Fibroblast of mammary gland (primary cell): ENCODE measurements at regions not wholly inside any gene's neighbourhood (a gene's known extent, or its start where the extent isn't known, plus 50 kb on each side); places are given as distances from the start of the nearest gene placed in this dataset.

Experiments
- DNase-seq: peaks from one replicate; pipeline ENCODE4 v3.0.0-alpha.2; 2010; ENCODE audit warnings: low read depth
- H3K4me3 ChIP-seq: 2 replicates; pipeline ENCODE4 v1.5.1; 2011; ENCODE audit warnings: low read depth, mild to moderate bottlenecking, low read length, moderate library complexity; ENCODE audit not compliant: control insufficient read depth
- CTCF ChIP-seq: conservative IDR thresholded peaks from 2 replicates; pipeline ENCODE4 v1.5.1; 2011; ENCODE audit warnings: low read depth, low read length, inconsistent platforms; ENCODE audit not compliant: control insufficient read depth, insufficient read depth

GRCh38 chr9:108056084-108056804 lies 566.7 kb upstream of the KLF4 start:
- DNase-seq: peak; percentile 89
- no peak for TF ChIP-seq CTCF
- H3K4me3 ChIP-seq: no peak overlapping the region

- no peak for DNase-seq
- no peak overlapping the region for H3K4me3 ChIP-seq
- no peak for TF ChIP-seq CTCF
Observed at GRCh38 chr9:108054131-108054630, 564.6 kb upstream of the KLF4 start.

- DNase-seq: peak; percentile 95
- H3K4me3 ChIP-seq: no peak overlapping the region
- no peak for TF ChIP-seq CTCF
Observed at GRCh38 chr9:108053555-108054061, 564.0 kb upstream of the KLF4 start.

- TF ChIP-seq CTCF: no peak
- no peak overlapping the region for H3K4me3 ChIP-seq
- DNase-seq: no peak
Observed at GRCh38 chr9:108052431-108053080, 563.0 kb upstream of the KLF4 start.

- no peak overlapping the region for H3K4me3 ChIP-seq
- no peak for TF ChIP-seq CTCF
- DNase-seq: no peak
Observed at GRCh38 chr9:108050894-108051293, 561.3 kb upstream of the KLF4 start.

- TF ChIP-seq CTCF: no peak
- H3K4me3 ChIP-seq: no peak overlapping the region
- DNase-seq: no peak
Observed at GRCh38 chr9:108049671-108050494, 560.3 kb upstream of the KLF4 start.
